ENCODE measurements at regions not wholly inside any gene's neighbourhood (a gene's known extent, or its start where the extent isn't known, plus 50 kb on each side); places are given as distances from the start of the nearest gene placed in this dataset.

DNA sequence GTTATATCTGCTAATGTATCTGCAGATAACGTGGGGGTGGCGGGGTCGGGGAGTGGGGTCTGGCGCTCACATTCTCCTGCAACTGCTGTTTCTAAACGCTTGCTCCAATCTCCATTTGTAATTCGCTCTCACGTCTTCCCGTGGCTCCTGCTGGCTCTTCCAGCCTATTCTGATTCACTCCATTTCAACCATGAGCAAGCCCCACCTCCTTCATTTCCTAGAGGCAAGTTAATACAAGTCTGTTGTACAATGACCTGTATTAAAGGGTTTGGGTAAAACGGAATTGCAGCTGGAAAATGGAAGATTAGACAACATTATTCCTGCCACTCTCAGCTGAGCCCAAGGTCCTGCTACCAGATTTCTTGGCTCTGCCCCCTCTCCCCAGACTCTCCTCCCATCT lies 132.3 kb downstream of the CSNK2A3 start:
- no peak for DNase-seq

DNA sequence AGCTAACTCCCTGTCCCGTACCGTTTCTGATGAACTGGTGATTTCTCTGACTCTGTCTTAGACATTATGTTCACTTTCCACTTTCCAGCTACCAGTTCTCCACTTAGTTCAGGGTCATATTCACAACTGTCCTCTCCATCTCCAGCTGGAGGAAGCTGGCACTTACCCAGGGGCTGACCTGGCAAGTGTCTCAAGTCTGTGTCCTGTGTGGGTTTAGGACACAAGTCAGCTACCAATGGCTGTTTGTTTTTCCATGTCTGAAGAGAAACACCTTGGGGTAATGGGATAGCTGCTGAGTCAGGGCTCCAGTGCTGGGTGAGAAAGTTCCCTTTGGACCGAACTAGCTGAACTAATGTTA lies 134.4 kb downstream of the CSNK2A3 start:
- DNase-seq, result no peak

DNA sequence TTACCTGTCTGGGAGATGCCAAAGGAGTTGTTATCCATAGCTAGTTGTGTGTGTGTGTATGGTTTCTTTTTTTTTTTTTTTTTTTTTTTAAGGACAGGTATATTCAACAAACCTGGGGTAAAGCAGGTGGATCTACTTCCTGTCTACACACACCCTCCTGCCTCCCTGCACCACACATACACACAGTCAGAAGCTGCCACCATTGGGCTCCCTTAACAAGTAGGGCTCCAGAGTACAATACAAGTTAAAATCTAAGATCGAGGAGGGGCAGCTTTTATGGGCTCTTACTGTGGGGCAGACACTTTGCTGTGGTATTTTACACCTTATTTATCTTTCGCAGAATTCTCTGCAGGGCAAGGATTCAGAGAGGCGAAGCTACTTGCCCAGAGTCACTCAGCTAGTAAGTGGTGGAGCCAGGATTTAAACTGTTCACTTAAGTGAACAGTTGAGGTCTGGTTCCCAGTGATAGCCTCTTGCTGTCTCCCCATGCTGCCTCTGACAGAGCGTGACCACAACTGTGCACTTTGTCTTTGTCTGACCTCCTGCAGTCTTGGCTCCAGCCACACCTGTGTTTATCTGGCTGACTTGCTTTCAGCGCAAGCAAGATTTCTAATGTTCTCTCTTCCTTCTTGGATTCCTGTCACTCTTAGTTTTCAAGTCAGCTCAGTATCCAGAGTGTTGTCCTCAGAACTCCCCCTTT lies 135.0 kb downstream of the CSNK2A3 start:
- DNase-seq, result no peak

DNA sequence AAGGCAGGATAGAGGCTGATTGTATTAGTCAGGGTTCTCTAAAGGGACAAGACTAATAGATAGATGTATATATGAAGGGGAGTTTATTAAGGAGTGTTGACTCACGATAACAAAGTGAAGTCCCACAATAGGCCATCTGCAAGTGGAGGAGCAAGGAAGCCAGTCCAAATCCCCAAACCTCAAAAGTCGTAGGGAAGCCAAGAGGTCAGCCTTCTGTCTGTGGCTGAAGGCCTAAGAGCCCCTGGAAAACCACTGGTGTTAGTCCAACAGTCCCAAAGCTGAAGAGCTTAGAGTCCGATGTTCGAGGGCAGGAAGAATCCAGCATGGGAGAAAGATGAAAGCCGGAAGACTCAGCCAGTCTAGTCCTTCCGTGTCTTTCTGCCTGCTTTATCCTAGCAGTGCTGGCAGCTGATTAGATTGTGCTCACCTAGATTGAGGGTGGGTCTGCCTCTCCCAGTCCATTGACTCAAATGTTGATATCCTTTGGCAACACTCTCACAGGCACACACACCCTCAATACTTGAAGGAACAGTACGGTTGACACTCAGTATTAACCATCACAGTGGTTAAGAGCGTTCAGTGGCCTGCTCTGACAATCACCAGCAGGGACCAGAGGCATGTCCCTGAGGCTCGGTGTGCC lies 135.6 kb downstream of the CSNK2A3 start:
- DNase-seq, result no peak

DNA sequence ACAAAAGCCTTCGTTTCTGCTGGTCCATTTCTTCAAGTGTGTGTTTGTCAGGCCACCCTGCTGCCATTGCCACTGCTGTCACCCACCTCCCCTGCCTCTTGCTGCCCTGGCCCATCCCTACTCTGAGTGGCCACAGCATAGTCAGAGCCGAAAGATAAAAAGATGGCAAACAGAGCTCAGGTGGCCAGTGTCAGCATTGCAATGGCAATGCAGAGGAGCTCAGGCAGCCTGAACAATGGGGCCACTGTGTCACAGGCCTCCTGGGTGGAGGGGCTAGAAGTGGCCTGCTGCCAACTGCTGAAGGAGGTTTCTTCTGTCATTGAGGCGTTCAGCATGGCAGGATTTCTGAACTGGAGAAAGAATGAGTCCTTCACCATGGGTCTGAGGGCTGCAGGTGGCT lies 137.1 kb downstream of the CSNK2A3 start:
- no peak for DNase-seq

DNA sequence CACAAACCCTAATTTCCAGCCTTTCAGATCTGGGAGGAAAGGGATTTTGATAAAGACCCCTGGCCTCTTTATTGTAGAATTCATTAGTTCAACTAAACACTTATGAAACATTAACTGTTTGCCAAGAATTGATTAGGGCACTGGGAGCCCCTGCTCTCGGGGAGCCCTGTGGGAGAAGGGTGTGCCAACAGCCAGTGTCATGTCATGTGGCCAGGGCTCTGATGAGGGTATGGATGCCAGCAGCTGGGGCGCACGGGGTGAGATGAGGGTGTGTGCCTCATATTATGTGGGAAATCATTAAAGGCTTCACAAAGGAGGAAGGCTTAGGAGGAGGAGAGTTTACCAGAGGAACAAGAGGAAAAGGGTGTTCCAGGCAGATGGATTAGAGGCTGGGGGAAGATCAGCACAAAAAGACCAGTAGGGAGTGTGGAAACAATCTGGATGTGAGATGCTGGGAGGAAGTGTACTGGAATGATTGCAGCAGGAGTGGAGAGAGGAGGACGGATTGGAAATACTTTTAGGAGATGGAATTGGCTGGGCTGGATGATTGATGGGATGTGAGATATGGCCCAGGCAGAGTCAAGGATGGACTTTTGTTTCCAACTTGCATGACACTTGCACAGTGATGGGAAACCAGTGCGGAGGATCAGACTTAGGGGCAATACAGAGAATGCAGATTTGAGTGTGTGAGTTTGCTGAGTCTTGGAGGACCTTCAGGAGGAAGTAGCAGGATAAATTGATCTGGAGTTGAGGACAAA lies 137.8 kb downstream of the CSNK2A3 start:
- no peak for DNase-seq

DNA sequence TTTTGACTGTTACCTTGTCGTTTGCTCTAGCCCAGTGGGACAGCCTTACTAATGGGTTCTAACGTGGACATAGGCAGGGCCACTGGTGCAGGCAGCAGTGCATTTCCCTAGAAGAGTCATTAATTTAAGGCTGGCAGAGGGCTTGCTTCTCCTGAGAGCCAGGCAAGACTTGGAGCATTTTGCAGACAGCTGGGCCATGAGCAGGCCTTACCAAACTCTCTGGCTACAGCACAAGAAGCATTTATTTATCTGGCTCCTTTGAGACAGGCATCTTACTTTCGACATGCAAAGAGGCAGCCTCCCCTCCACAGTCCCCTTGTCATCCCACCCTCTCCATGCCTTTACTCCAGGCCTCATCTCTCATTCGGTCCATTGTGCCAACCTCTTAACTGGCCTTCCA lies 139.9 kb downstream of the CSNK2A3 start:
- no peak for DNase-seq

DNA sequence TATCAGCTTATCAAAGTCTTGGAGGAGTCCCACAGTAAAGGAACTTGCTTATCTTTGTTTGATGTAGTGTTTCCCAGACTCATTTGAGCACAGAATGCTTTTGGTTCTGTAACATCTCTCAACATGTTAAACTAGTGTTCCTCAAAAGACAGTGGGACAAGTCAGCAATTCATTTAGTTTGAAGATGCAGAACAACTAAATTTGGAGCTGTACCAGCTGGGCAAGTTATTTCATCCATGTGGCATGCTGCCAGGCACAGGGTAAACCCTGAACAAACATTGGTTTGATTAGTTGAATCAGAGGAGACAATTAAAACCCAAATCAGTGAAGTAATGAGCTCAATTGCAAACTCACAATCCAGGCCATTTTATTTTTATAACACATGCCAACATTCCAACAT lies 141.2 kb downstream of the CSNK2A3 start:
- DNase-seq, result peak; percentile 39

DNA sequence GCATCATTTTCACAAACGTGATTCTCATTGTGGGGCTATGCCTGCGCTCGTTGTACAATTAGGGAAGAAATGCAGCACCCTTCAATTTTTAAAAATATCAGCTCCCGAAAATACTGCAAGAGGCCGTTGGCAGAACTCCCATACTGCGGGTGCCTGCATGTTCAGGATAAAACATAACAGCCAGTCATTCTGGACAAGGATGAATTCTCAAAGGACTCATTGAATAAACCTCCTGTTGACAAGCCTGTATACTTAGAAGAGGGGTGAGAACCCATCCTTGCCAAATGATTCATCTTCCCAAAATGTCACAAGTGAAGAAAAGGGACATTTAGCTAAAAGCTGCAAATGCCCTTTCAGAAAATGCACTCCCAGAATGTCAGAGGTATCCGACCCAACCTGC lies 141.9 kb downstream of the CSNK2A3 start:
- no peak for DNase-seq

DNA sequence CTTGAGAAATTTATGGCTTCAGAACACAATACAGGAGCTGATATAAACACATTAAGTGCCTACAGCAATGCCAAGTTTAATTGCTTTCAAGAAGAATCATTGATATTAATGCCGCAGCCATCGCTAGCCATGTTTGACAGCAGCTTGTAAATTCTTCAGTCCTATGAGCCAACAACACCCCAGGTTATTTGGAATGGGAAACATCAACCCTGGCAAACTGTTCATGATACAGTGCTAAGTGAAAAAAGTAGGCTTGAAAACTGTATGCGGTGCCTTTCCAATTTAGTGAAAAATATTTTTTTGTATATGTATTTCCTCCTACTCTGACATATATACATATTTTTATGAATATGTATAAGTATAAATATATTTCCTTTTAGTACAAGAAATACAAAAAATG lies 142.6 kb downstream of the CSNK2A3 start:
- no peak for DNase-seq

DNA sequence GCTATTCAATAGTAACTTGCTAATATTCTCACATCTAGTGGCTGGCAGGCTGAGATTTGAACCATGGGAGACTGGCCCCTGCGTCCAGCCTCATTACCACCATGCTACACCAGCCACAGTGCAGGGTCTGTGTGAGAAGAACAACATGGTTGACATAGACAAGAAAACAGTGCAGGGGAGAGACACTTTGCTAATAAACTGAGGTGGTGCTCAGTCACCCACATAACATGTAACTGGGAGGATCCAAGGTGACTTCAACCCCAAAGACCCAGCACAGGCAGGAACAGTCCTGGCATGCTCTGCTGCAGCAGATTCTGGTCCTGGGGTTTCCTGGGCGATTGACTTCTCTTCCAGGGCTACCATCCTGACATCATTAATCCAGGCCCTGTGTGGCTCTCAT lies 143.1 kb downstream of the CSNK2A3 start:
- DNase-seq, result no peak

DNA sequence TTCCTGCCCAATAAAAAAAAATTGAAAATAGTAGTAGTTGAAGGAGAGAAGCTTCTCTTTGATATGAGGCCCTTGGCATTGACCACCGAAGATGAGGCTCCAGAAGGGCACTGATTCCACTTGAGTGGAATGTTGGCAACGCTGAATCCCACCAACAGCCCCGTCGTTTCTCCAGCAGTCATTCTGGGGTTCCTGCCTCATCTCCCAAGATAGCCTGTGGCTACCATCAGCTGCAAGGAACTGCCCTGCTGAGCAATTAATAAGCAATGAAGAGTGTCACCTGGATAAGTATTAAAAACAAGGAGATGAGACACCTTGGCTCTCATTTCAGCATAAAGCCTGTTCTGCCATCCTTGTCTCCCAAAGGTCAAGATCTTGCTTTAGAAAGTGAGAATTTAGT lies 144.1 kb downstream of the CSNK2A3 start:
- DNase-seq, result no peak

DNA sequence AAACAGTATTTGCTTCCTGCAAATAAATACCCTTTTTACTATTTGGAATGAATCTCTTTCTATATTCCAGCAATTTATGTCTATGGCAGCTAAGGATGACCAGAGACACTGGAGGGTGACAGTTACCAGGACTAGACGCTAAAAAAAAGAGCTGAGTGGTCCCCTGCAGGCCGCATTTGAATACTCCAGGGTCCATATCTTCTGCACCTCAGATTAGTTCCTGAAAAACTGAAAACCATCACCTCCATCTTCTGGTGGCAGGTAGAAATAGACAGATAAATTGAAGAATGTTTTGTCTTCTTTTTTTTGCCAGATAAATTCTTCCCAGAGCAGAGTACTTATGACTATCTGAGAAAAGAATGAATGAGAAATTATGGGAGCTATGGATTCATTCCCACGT lies 145.6 kb downstream of the CSNK2A3 start:
- DNase-seq, result no peak

DNA sequence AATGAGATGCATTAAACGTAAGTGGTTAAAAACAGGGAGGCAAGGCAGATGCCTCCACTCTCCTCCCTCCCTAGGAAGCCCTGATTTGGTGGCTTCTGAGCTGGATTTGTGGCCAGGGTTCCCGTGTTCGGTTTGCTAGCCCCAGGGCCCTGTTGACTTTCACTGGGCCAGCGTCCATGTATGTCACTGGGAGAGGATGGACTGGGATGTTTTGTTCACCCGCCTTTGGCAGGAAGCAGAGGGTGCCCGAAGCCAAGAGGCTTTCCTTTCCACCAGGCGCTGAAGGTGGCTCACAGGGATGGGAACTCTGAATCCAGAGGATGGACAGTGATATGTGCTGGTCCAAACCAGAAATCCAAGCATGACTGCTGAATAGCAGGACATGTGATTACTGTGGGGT lies 146.6 kb downstream of the CSNK2A3 start:
- DNase-seq, result no peak

DNA sequence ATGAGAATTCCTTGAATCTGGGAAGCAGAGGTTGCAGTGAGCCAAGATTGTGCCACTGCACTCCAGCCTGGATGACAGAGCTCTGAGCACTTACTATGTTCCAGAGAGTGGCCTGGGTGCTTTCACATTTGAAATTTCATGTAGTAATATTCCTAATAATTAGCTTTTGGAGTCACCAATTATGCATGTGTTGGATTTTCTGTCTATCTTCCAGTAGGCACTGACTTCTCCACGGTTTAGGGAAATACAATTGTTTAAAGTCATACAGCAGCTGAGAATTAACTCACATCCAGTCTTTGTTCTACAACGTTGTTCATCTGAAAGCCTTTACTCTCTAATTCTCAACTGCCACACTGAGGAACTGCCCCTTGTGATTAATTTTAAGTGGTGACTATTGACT lies 150.2 kb downstream of the CSNK2A3 start:
- DNase-seq, result no peak

DNA sequence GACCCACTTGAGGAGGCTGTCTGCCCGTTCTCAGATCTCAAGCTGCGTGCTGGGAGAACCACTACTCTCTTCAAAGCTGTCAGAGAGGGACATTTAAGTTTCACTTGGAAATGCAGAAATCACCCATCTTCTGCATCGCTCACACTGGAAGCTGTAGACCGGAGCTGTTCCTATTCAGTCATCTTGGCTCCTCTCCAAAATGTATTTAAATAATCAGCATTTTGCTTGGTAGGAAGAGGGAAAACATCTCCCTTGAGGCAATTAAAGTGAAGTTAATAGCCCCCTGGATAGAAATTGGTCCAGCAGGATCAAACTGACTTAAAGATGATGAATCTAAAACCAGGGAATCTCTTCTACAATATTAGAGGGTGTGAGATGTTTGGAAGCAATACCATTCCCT lies 151.7 kb downstream of the CSNK2A3 start:
- DNase-seq, result peak; percentile 29

DNA sequence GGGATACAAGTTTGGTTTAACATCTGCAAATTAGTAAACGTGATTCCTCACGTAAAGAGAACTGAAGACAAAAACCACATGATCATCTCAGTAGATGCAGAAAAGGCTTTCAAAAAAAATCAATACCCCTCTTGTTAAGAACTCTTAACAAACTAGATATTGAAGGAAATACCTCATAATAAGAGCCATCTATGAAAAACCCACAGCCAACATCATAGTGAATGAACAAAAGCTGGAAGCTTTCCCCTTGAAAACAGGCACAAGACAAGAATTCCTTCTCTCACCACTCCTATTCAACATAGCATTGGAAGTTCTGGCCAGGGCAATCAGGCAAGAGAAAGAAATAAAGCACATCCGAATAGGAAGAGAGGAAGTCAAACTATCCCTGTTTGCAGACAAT lies 160.5 kb downstream of the CSNK2A3 start:
- no peak for DNase-seq

DNA sequence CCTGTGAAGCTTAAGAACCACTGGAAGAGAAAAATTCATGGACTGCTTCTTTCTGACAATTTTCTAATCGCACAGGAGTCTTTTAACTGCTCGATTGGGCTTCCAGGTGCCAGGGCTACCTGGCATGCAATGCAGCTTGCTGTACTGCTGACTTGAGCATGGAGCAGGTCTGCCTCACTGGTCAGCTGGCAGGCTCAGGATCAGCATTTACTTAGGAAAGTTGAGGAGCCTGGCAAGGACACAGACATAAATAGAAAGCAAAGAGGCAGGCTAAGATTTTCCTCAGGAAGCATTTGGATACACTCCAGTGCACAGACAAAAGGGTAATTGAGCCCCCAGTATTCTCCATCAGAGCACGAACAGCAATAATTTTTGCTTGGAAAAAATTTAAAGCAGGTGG lies 163.5 kb downstream of the CSNK2A3 start:
- DNase-seq, result no peak

DNA sequence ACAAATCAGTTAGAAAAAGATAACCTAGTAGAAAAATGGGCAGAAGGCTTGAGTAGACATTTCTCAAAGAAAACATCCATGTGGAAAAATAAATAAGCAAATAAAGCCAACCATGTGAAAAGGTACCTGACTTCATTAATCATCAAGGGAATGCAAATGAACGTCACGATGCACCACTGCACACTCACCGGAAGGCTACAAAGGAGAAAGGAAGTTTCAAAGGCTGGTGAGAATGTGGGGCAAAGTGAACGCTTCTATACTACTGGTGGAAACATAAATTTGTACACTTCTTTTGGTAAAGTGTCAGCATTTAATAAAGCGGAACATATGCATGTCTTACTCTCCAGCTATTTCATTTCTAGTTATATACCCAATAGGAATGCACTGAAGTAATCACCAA lies 166.8 kb downstream of the CSNK2A3 start:
- DNase-seq, result no peak

DNA sequence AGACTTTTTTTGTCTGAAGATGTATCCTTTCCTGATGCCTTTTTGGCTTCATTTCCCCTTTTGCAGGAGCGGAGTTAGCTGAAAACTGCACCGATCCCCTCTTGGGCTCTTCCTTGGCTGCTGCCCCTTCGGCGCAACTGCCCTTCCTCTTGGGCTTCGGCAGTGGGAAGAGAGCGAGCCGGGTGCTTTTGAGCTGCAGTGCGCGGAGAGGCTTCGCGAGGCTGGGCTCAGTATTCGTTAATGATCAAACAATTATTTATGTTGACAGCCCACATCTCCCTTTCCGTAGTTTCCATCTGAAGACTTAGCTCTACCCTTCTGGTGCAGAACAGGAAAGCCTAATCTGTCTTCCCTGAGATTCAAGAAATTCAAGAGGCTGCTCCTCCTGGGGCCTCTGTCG lies 170.8 kb downstream of the CSNK2A3 start:
- no peak for DNase-seq

DNA sequence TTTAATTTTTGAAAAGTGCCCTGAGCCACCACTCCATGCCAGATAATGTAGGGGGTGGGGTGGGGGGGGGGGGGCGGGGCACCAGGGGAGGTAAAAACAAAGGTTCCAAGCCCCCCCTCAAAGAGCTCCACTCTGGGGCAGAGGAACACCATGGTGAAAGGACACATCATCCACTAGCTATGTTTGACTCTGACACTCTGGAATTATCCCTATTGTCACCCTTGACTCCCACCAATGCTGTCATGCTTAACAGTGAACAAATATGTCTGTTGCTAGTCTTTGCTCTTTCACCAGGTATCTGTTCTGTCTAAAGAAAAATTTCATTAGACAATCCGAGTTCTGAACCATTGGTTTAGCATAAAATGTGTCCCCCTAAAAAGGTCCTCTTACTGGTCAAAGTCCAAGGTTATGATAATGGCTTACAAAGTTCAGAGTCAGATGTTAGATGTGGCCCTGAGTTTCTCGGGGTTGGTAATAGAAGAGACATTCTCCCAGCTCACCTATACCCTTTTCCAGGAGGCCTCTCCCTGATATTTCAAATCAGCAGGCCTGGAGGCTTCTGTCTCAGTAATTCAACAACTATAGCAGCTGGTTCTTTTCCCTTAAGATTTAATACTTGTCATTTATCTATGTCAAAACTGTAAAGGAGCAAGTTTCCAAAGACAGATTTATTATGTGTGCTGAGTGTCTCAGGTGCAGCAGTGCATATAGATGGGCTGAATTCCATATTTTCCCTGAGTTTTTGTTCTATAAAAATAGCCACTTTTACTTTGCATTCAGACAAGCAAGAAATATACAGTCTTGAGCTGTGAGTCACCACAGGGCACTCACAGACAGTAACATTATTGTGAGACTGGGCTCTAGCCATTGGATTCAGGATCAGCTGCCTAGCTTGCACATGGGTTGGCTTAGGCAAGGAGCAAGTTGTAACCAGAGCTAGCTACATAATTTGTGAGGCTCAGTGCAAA lies 174.1 kb downstream of the CSNK2A3 start:
- DNase-seq, result no peak

DNA sequence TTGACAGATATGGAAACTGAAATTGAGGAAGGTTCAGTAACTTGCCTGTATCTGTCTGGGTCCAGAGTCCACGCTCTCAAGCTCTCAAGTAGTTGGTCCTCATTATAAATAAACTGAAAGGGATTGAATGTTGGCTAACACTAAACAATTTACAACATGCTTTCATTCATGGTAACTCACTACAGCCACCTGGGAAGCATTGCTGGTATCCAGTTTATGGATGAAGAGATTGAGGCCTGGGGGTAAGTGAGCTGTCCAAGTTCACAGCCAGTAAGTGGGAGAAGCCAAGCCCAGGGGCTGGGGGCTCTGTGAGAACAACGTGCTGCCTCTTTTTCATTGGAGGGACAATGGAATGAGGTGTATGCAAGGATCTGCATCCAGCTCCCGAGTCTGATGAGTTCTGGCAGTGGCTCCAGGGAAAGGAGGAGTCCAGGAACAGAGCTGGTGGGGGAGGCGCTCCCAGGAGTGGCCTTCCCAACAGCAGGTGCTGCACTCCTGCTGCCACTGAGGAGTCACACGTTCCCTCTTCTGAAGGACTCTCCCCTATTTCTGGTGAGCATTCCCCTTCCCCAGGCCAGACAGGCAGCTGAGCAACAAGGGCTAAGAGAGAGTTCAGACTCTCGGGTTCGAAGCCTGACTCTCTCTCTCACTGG lies 175.8 kb downstream of the CSNK2A3 start:
- no peak for DNase-seq

Measured in COR-L47 (cell line).